B cell (primary cell): ENCODE measurements at regions not wholly inside any gene's neighbourhood (a gene's known extent, or its start where the extent isn't known, plus 50 kb on each side); places are given as distances from the start of the nearest gene placed in this dataset.

Experiments used
- ATAC-seq: fragments of 200-7000 bp; cut with Tn5 transposase; one replicate; pipeline ENCODE4 v1.10.0; 2021; ENCODE audit warnings: low read depth, mild to moderate bottlenecking, moderate number of reproducible peaks, moderate library complexity
- CTCF ChIA-PET: fragments of 350-600 bp; sonication (Branson Sonifier 250); formaldehyde crosslinking; loops from one replicate; lab custom pipeline; 2021; ENCODE audit warnings: antibody characterized with exemption, inconsistent platforms; lab: Charles Lee
- POLR2A ChIA-PET: fragments of 350-600 bp; sonication (Branson Sonifier 250); formaldehyde crosslinking; loops from one replicate; lab custom pipeline; 2021; ENCODE audit warnings: antibody characterized with exemption; lab: Charles Lee
- DNase-seq: peaks from one replicate; pipeline ENCODE4 v3.0.0; 2013
- H2AFZ ChIP-seq: 2 replicates; pipeline ENCODE4 v1.6.1; 2012; ENCODE audit warnings: mild to moderate bottlenecking, low read depth, low read length; ENCODE audit not compliant: insufficient read depth, poor library complexity, severe bottlenecking
- H3K27ac ChIP-seq, 2 donors: 1 replicate in 1 of 2; 2 replicates in 1 of 2; pipeline ENCODE4 v1.5.1; 2012 to 2013; ENCODE audit warnings: low read length in 2 of 2, mild to moderate bottlenecking in 2 of 2, moderate library complexity in 1 of 2
- H3K27me3 ChIP-seq, 4 experiments: fragments of 200-600 bp in 1 of 4; sonication (generic) in 1 of 4; replicated peaks in 1 of 4; 1 replicate in 2 of 4; 2 replicates in 2 of 4; pipeline versions ENCODE4 v1.6.1 to v1.7.0; 2013 to 2016; ENCODE audit warnings: low read length in 3 of 4, mild to moderate bottlenecking in 2 of 4, mixed read lengths in 1 of 4, moderate library complexity in 1 of 4; ENCODE audit not compliant: insufficient read depth in 4 of 4, control insufficient read depth in 3 of 4; ENCODE audit errors: control extremely low read depth in 1 of 4
- H3K36me3 ChIP-seq, 2 experiments: replicated peaks in 1 of 2; 1 replicate in 1 of 2; 2 replicates in 1 of 2; pipeline versions ENCODE4 v1.6.1 to v1.7.1; 2013; ENCODE audit warnings: low read length in 1 of 2; ENCODE audit not compliant: insufficient read depth in 2 of 2, control insufficient read depth in 1 of 2; ENCODE audit errors: control extremely low read depth in 1 of 2, extremely low read depth in 1 of 2
- H3K4me1 ChIP-seq, 2 donors: fragments of 200-600 bp in 1 of 2; sonication (generic) in 1 of 2; 1 replicate in 1 of 2; 2 replicates in 1 of 2; pipeline versions ENCODE4 v1.5.1 to v1.6.1; 2013 to 2017; ENCODE audit warnings: low read length in 2 of 2; ENCODE audit not compliant: control insufficient read depth in 2 of 2, insufficient read depth in 2 of 2
- H3K4me2 ChIP-seq: replicated peaks from 2 replicates; pipeline ENCODE3; 2012; ENCODE audit warnings: mild to moderate bottlenecking, low read depth, low read length; ENCODE audit not compliant: poor library complexity, severe bottlenecking
- H3K4me3 ChIP-seq, 5 experiments: fragments of 200-600 bp in 1 of 5; sonication (generic) in 1 of 5; 1 replicate in 3 of 5; 2 replicates in 2 of 5; pipeline versions ENCODE4 v1.5.1 to v1.7.0; 2011 to 2016; ENCODE audit warnings: low read length in 4 of 5, mild to moderate bottlenecking in 4 of 5, low read depth in 2 of 5, control low read depth in 1 of 5, moderate library complexity in 1 of 5; ENCODE audit not compliant: insufficient read depth in 1 of 5; ENCODE audit errors: control extremely low read depth in 1 of 5, extremely low read depth in 1 of 5
- H3K79me2 ChIP-seq: fragments of 200-600 bp; sonication (generic); one replicate; pipeline ENCODE4 v1.6.0; 2016; ENCODE audit warnings: low read length; ENCODE audit not compliant: control insufficient read depth, insufficient read depth
- H3K9ac ChIP-seq: fragments of 200-600 bp; sonication (generic); 2 replicates; pipeline ENCODE4 v1.6.1; 2017; ENCODE audit warnings: mild to moderate bottlenecking, low read length, moderate library complexity
- H3K9me3 ChIP-seq, 3 donors: one replicate each; pipeline versions ENCODE4 v1.6.1 to v1.7.1; 2013; ENCODE audit warnings: low read length in 2 of 3; ENCODE audit not compliant: control insufficient read depth in 2 of 3, insufficient read depth in 1 of 3; ENCODE audit errors: control extremely low read depth in 1 of 3
- H4K20me1 ChIP-seq: 2 replicates; pipeline ENCODE4 v1.6.0; 2012; ENCODE audit warnings: mild to moderate bottlenecking, low read length; ENCODE audit not compliant: insufficient read depth, control insufficient read depth, poor library complexity, severe bottlenecking
- H3K27ac Mint-ChIP-seq: one replicate; pipeline ENCODE4 v1.8.0; 2021; ENCODE audit warnings: mixed read lengths
- H3K27me3 Mint-ChIP-seq: one replicate; pipeline ENCODE4 v1.8.0; 2021; ENCODE audit warnings: mixed read lengths
- H3K4me1 Mint-ChIP-seq: one replicate; pipeline ENCODE4 v1.8.0; 2021; ENCODE audit warnings: mixed read lengths
- H3K4me3 Mint-ChIP-seq: one replicate; pipeline ENCODE4 v1.8.0; 2021; ENCODE audit warnings: mixed read lengths
- H3K9me3 Mint-ChIP-seq: one replicate; pipeline ENCODE4 v1.8.0; 2022; ENCODE audit warnings: mixed read lengths; ENCODE audit not compliant: insufficient read depth
- CTCF ChIP-seq: fragments of 200-600 bp; IDR thresholded peaks from one replicate; pipeline ENCODE4 v1.8.0; 2022; ENCODE audit warnings: antibody characterized with exemption, mild to moderate bottlenecking
- EZH2 ChIP-seq: IDR thresholded peaks from 2 replicates; pipeline ENCODE4 v1.6.1; 2012; ENCODE audit warnings: borderline replicate concordance, low read depth, mild to moderate bottlenecking, moderate library complexity, low read length; ENCODE audit not compliant: insufficient read depth, poor library complexity, severe bottlenecking
- WGBS: methylation state at CpG from one replicate; pipeline ENCODE4 v1.1.5; 2013; ENCODE audit warnings: missing lambda C conversion rate; ENCODE audit not compliant: insufficient coverage; 5-methylcytosine and 5-hydroxymethylcytosine counted together
- intact Hi-C: fragments of 100-400 bp; cut with micrococcal nuclease; formaldehyde crosslinking; loops from one replicate; pipeline ENCODE4 v1.10.0; 2022

GRCh38 chr12:68479896-68480291 lies 130.8 kb upstream of the RAP1B start:
- Histone ChIP-seq H3K4me1 (peaks cover 29 to 35% of the 10 kb centered on the region in 2 donors), H3K27ac (no peak overlapping the region), H3K4me2 (no peak overlapping the region), H3K9me3 (peaks cover 0 to 8% (median 8%) of the 10 kb centered on the region in 3 donors), H2AFZ (no peak overlapping the region), H3K9ac (no peak overlapping the region), H3K4me3 (no peak overlapping the region), H4K20me1 (no peaks in the 10 kb centered on the region), H3K79me2 (no peaks in the 10 kb centered on the region), H3K27me3 (no peaks in the 10 kb centered on the region), H3K36me3 (no peaks in the 10 kb centered on the region)
- POLR2A ChIA-PET, result no interaction called here
- CTCF ChIA-PET, result interaction anchor here (0.7 kb wide), 1 partner anchor 13 kb away, joined by 3 read pairs; no protein-coding TSS in a partner anchor
- WGBS, result 100% methylated on average over 1 of the region's 2 CpGs
- no peak overlapping the region for H3K4me3 Mint-ChIP-seq
- TF ChIP-seq EZH2 (no peak), CTCF (no peak)
- H3K9me3 Mint-ChIP-seq, result peaks cover 4% of the 10 kb centered on the region
- no peaks in the 10 kb centered on the region for H3K27me3 Mint-ChIP-seq
- intact Hi-C loops, result loop anchor here (5.0 kb wide), 1 partner anchor 38 kb away; no protein-coding TSS in a partner anchor
- no peak for ATAC-seq
- DNase-seq, result no peak
- H3K4me1 Mint-ChIP-seq, result peaks cover 41% of the 10 kb centered on the region
- no peak overlapping the region for H3K27ac Mint-ChIP-seq

- no peaks in the 10 kb centered on the region for H4K20me1 ChIP-seq
- H3K27me3 Mint-ChIP-seq, result no peaks in the 10 kb centered on the region
- no peaks in the 10 kb centered on the region for H3K79me2 ChIP-seq
- DNase-seq (peak; percentile 5), ATAC-seq (no peak)
- H3K4me1 Mint-ChIP-seq, result peaks cover 41% of the 10 kb centered on the region
- H3K4me3 ChIP-seq, result no peak overlapping the region
- peaks cover 4% of the 10 kb centered on the region for H3K9me3 Mint-ChIP-seq
- H3K27ac ChIP-seq, result peak overlapping the region in 1 of 2 donors; percentile 52
- H3K36me3 ChIP-seq, result no peaks in the 10 kb centered on the region
- no peak overlapping the region for H3K9ac ChIP-seq
- H3K27me3 ChIP-seq, result no peaks in the 10 kb centered on the region
- H3K9me3 ChIP-seq, result peaks cover 0 to 8% (median 8%) of the 10 kb centered on the region in 3 donors
- ChIA-PET POLR2A (no interaction called here), CTCF (no interaction called here)
- peak overlapping the region; percentile 53 for H2AFZ ChIP-seq
- intact Hi-C loops, result loop anchor here (5.0 kb wide), 1 partner anchor 38 kb away; no protein-coding TSS in a partner anchor
- H3K4me3 Mint-ChIP-seq, result peak overlapping the region; percentile 5
- TF ChIP-seq EZH2, result no peak
- no peak for TF ChIP-seq CTCF
- H3K4me1 ChIP-seq, result peaks cover 29 to 35% of the 10 kb centered on the region in 2 donors
- peak overlapping the region; percentile 44 for H3K4me2 ChIP-seq
- H3K27ac Mint-ChIP-seq, result no peak overlapping the region
These were observed 130.2 kb upstream of the RAP1B start for GRCh38 chr12:68480526-68480925.
